ENCODE measurements at regions not wholly inside any gene's neighbourhood (a gene's known extent, or its start where the extent isn't known, plus 50 kb on each side); places are given as distances from the start of the nearest gene placed in this dataset.

GRCh38 chr22:48476577-48476976, 1351.1 kb downstream of the BRD1 start:
- Histone ChIP-seq H3K36me3 (no peaks in the 10 kb centered on the region), H3K27me3 (peaks cover 0 to 63% (median 5%) of the 10 kb centered on the region in 3 donors), H3K4me1 (no peaks in the 10 kb centered on the region), H3K27ac (no peak overlapping the region), H3K9me3 (no peaks in the 10 kb centered on the region), H3K4me3 (no peak overlapping the region)
- DNase-seq: no peak
- 79 to 93% (median 86%) methylated on average over 2 to 5 of the region's 5 CpGs for WGBS, 5 donors
- intact Hi-C loops (cut with DNase I; ENCODE audit: low total_unique reads): no loop called here
- TF ChIP-seq, protein P1, sequence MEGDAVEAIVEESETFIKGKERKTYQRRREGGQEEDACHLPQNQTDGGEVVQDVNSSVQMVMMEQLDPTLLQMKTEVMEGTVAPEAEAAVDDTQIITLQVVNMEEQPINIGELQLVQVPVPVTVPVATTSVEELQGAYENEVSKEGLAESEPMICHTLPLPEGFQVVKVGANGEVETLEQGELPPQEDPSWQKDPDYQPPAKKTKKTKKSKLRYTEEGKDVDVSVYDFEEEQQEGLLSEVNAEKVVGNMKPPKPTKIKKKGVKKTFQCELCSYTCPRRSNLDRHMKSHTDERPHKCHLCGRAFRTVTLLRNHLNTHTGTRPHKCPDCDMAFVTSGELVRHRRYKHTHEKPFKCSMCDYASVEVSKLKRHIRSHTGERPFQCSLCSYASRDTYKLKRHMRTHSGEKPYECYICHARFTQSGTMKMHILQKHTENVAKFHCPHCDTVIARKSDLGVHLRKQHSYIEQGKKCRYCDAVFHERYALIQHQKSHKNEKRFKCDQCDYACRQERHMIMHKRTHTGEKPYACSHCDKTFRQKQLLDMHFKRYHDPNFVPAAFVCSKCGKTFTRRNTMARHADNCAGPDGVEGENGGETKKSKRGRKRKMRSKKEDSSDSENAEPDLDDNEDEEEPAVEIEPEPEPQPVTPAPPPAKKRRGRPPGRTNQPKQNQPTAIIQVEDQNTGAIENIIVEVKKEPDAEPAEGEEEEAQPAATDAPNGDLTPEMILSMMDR (IDR thresholded peaks at IDR 0.05): no peak
- TF ChIP-seq EP300 (IDR thresholded peaks at IDR 0.05): no peak
- no peak for TF ChIP-seq POLR2A (IDR thresholded peaks at IDR 0.05)
- no peak for TF ChIP-seq POLR2AphosphoS5 (IDR thresholded peaks at IDR 0.05)

- Histone ChIP-seq H3K4me3 (no peak overlapping the region), H3K36me3 (no peaks in the 10 kb centered on the region), H3K27ac (no peak overlapping the region), H3K9me3 (no peaks in the 10 kb centered on the region), H3K4me1 (no peaks in the 10 kb centered on the region), H3K27me3 (peaks cover 0 to 62% (median 5%) of the 10 kb centered on the region in 3 donors)
- DNase-seq: no peak
- TF ChIP-seq, protein P1 (IDR thresholded peaks at IDR 0.05): no peak
- TF ChIP-seq POLR2A (IDR thresholded peaks at IDR 0.05) (no peak), POLR2AphosphoS5 (IDR thresholded peaks at IDR 0.05) (no peak)
- WGBS, 5 donors: 78 to 88% (median 82%) methylated on average over 15 of the region's 15 CpGs
- intact Hi-C loops (cut with DNase I; ENCODE audit: low total_unique reads): no loop called here
Observed at GRCh38 chr22:48475661-48476345, 1351.9 kb downstream of the BRD1 start.

GRCh38 chr22:48474881-48475280, 1352.8 kb downstream of the BRD1 start:
- no peaks in the 10 kb centered on the region for H3K4me1 ChIP-seq
- WGBS, 5 donors: 71 to 82% (median 75%) methylated on average over 8 to 9 of the region's 9 CpGs
- intact Hi-C loops (cut with DNase I; ENCODE audit: low total_unique reads): no loop called here
- DNase-seq: no peak
- no peaks in the 10 kb centered on the region for H3K9me3 ChIP-seq
- H3K27me3 ChIP-seq: peaks cover 0 to 62% (median 5%) of the 10 kb centered on the region in 3 donors
- TF ChIP-seq EP300 (IDR thresholded peaks at IDR 0.05) (no peak), POLR2AphosphoS5 (IDR thresholded peaks at IDR 0.05) (no peak), POLR2A (IDR thresholded peaks at IDR 0.05) (no peak)
- TF ChIP-seq, protein P1 (IDR thresholded peaks at IDR 0.05): no peak
- no peak overlapping the region for H3K4me3 ChIP-seq
- H3K27ac ChIP-seq: no peak overlapping the region
- H3K36me3 ChIP-seq: no peaks in the 10 kb centered on the region

DNA sequence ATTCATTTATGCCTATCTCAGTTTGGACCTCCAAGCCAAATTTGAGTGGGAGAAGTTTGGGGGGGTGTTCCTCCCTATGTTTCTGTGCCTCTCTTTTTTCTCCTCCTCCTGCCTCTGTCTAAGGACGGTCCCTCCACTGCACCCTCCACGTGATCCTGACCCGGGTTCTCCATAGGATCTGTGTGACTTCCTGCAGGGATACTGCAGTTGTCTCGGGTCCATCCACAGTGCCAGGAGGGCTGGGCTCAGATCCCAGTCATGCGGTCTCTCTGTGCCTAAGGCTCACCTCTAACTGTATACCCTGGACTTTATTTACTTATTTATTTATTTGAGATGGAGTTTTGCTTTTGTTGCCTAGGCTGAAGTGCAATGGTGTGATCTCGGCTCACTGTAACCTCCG, 1354.5 kb downstream of the BRD1 start:
- no peaks in the 10 kb centered on the region for H3K4me1 ChIP-seq
- intact Hi-C loops (cut with DNase I; ENCODE audit: low total_unique reads): no loop called here
- no peak overlapping the region for H3K27ac ChIP-seq
- H3K27me3 ChIP-seq: peaks cover 0 to 56% (median 5%) of the 10 kb centered on the region in 3 donors
- DNase-seq: no peak
- H3K36me3 ChIP-seq: no peaks in the 10 kb centered on the region
- TF ChIP-seq POLR2AphosphoS5 (IDR thresholded peaks at IDR 0.05) (no peak), EP300 (IDR thresholded peaks at IDR 0.05) (no peak), POLR2A (IDR thresholded peaks at IDR 0.05) (no peak)
- TF ChIP-seq, protein P1 (IDR thresholded peaks at IDR 0.05): no peak
- H3K9me3 ChIP-seq: no peaks in the 10 kb centered on the region
- WGBS, 5 donors: 85 to 90% (median 87%) methylated on average over 7 of the region's 7 CpGs
- no peak overlapping the region for H3K4me3 ChIP-seq
